ENCODE measurements at regions not wholly inside any gene's neighbourhood (a gene's known extent, or its start where the extent isn't known, plus 50 kb on each side); places are given as distances from the start of the nearest gene placed in this dataset.

GRCh38 chr9:3040761-3041160, 196.9 kb upstream of the PUM3 start:
- CTCF ChIA-PET, result interaction anchor here (0.5 to 1.1 kb wide), 2 partner anchors 141 to 181 kb away, joined by 3 read pairs; no protein-coding TSS in a partner anchor
- H3K36me3 ChIP-seq (ENCODE audit: control insufficient read depth in 2 of 2, insufficient read depth in 1 of 2, low read length in 2 of 2), result no peaks in the 10 kb centered on the region
- H3K27ac ChIP-seq (ENCODE audit: extremely low read depth, low read depth, low read length), result no peak overlapping the region
- H3K4me1 ChIP-seq (ENCODE audit: control insufficient read depth, insufficient read depth, low read length), result no peaks in the 10 kb centered on the region
- POLR2A ChIA-PET, result no interaction called here
- H3K4me3 ChIP-seq (ENCODE audit: low read depth, low read length), result no peak overlapping the region
- no peaks in the 10 kb centered on the region for H3K9me3 ChIP-seq (ENCODE audit: control insufficient read depth, insufficient read depth, low read depth, low read length)
- no peak for TF ChIP-seq ZNF571 (tag by site-specific recombination; IDR thresholded peaks at IDR 0.05)
- no peak for TF ChIP-seq ZNF626 (tag by site-specific recombination; IDR thresholded peaks at IDR 0.05)
- no peak for TF ChIP-seq ZNF239 (tag by site-specific recombination; IDR thresholded peaks at IDR 0.05)
- no peak for TF ChIP-seq ZBTB1 (tag by site-specific recombination; IDR thresholded peaks at IDR 0.05)
- TF ChIP-seq ZNF621 (tag by site-specific recombination; IDR thresholded peaks at IDR 0.05), result no peak
- TF ChIP-seq ZNF843 (tag by site-specific recombination; IDR thresholded peaks at IDR 0.05), result no peak
- TF ChIP-seq ZNF140 (tag by site-specific recombination; IDR thresholded peaks at IDR 0.05), result no peak
- no peak for TF ChIP-seq ZNF549 (tag by site-specific recombination; IDR thresholded peaks at IDR 0.05)
- no peak for TF ChIP-seq YY2 (tag by site-specific recombination; IDR thresholded peaks at IDR 0.05)
- TF ChIP-seq ZNF529 (tag by site-specific recombination; IDR thresholded peaks at IDR 0.05; ENCODE audit: insufficient replicate concordance), result no peak
- TF ChIP-seq ZNF112 (tag by site-specific recombination; IDR thresholded peaks at IDR 0.05), result no peak
- no peak for TF ChIP-seq ZNF23 (tag by site-specific recombination; IDR thresholded peaks at IDR 0.05; ENCODE audit: borderline replicate concordance)

DNA sequence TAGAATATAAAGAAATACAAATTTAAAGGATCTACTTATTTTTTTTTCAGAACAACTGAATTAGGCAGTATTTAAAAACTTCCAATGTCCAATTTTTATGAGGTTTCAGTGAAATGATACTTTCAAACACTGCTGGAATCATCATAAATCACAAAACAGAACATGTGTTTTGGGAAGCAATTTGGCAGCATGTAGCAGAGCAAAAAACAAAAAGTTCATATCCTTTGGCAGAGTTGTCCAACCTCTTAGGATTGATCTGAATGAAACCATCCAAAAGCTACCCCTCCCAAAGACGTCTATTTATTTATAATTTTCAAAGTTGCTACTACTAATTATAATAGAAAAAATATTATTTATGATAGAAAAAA, 192.4 kb upstream of the PUM3 start:
- no peaks in the 10 kb centered on the region for H3K4me1 ChIP-seq (ENCODE audit: control insufficient read depth, insufficient read depth, low read length)
- ChIA-PET CTCF (no interaction called here), POLR2A (no interaction called here)
- H3K4me3 ChIP-seq (ENCODE audit: low read depth, low read length), result no peak overlapping the region
- no peak overlapping the region for H3K27ac ChIP-seq (ENCODE audit: extremely low read depth, low read depth, low read length)
- H3K9me3 ChIP-seq (ENCODE audit: control insufficient read depth, insufficient read depth, low read depth, low read length), result no peaks in the 10 kb centered on the region
- TF ChIP-seq ZNF416 (tag by site-specific recombination; IDR thresholded peaks at IDR 0.05) (no peak), MEIS1 (CRISPR knock-in tag; IDR thresholded peaks at IDR 0.05; ENCODE audit: borderline replicate concordance) (no peak), GLIS1 (tag by site-specific recombination; IDR thresholded peaks at IDR 0.05) (no peak), ZNF791 (tag by site-specific recombination; IDR thresholded peaks at IDR 0.05) (no peak), MZF1 (tag by site-specific recombination; IDR thresholded peaks at IDR 0.05; ENCODE audit: borderline replicate concordance) (no peak), PRDM2 (tag by site-specific recombination; IDR thresholded peaks at IDR 0.05; ENCODE audit: borderline replicate concordance) (no peak), ZNF18 (tag by site-specific recombination; IDR thresholded peaks at IDR 0.05) (no peak), MYNN (tag by site-specific recombination; IDR thresholded peaks at IDR 0.05; ENCODE audit: borderline replicate concordance) (no peak), ZFP69B (tag by site-specific recombination; IDR thresholded peaks at IDR 0.05) (no peak)
- TF ChIP-seq, protein P1, sequence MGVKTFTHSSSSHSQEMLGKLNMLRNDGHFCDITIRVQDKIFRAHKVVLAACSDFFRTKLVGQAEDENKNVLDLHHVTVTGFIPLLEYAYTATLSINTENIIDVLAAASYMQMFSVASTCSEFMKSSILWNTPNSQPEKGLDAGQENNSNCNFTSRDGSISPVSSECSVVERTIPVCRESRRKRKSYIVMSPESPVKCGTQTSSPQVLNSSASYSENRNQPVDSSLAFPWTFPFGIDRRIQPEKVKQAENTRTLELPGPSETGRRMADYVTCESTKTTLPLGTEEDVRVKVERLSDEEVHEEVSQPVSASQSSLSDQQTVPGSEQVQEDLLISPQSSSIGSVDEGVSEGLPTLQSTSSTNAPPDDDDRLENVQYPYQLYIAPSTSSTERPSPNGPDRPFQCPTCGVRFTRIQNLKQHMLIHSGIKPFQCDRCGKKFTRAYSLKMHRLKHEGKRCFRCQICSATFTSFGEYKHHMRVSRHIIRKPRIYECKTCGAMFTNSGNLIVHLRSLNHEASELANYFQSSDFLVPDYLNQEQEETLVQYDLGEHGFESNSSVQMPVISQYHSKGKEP (tag by site-specific recombination; IDR thresholded peaks at IDR 0.05), result no peak
- H3K36me3 ChIP-seq (ENCODE audit: control insufficient read depth in 2 of 2, insufficient read depth in 1 of 2, low read length in 2 of 2), result no peaks in the 10 kb centered on the region

All from HEK293 (cell line).